ENCODE measurements at regions not wholly inside any gene's neighbourhood (a gene's known extent, or its start where the extent isn't known, plus 50 kb on each side); places are given as distances from the start of the nearest gene placed in this dataset.

GRCh38 chr5:34509392-34509791, 146.7 kb upstream of the RAI14 start:
- TF ChIP-seq CTCF (IDR thresholded peaks at IDR 0.05) = no peak
- Histone ChIP-seq H3K27me3 (no peaks in the 10 kb centered on the region), H3K9me3 (no peaks in the 10 kb centered on the region), H3K4me3 (no peak overlapping the region), H3K27ac (no peak overlapping the region), H3K36me3 (no peaks in the 10 kb centered on the region), H3K4me1 (peaks cover 8 to 26% (median 15%) of the 10 kb centered on the region in 3 donors)
- DNase-seq (no peak), FAIRE-seq (no peak), ATAC-seq (peak in 2 of 4 donors; percentile 30 to 42)
- intact Hi-C loops (cut with DNase I) = no loop called here
- WGBS, 2 donors = 74 to 79% methylated on average over 2 of the region's 2 CpGs

- H3K27ac ChIP-seq = no peak overlapping the region
- no peak for DNase-seq
- no peak for FAIRE-seq
- intact Hi-C loops (cut with DNase I) = loop anchor here in 1 of 3 donors (10.0 kb wide), 1 partner anchor 385 kb away; no protein-coding TSS in a partner anchor
- no peak for TF ChIP-seq CTCF (IDR thresholded peaks at IDR 0.05)
- H3K4me3 ChIP-seq = no peak overlapping the region
- H3K4me1 ChIP-seq = peaks cover 8 to 26% (median 15%) of the 10 kb centered on the region in 3 donors
- H3K9me3 ChIP-seq = no peaks in the 10 kb centered on the region
- H3K36me3 ChIP-seq = no peaks in the 10 kb centered on the region
- peak in 1 of 4 donors; percentile 20 for ATAC-seq
- no peaks in the 10 kb centered on the region for H3K27me3 ChIP-seq
- 74 to 82% methylated on average over 5 of the region's 5 CpGs for WGBS, 2 donors
Measured at GRCh38 chr5:34510002-34510401, 146.1 kb upstream of the RAI14 start.

GRCh38 chr5:34511063-34511462, 145.1 kb upstream of the RAI14 start:
- H3K27ac ChIP-seq = peak overlapping the region in 3 of 4 donors; percentile 1 to 57 (median 10)
- DNase-seq (no peak), ATAC-seq (peak; percentile 17 to 73 (median 53)), FAIRE-seq (no peak)
- WGBS, 2 donors = 4 to 16% methylated on average over 4 of the region's 4 CpGs
- no peaks in the 10 kb centered on the region for H3K27me3 ChIP-seq
- no peak overlapping the region for H3K4me3 ChIP-seq
- H3K4me1 ChIP-seq = peaks cover 8 to 26% (median 15%) of the 10 kb centered on the region in 3 donors
- no peaks in the 10 kb centered on the region for H3K9me3 ChIP-seq
- TF ChIP-seq CTCF (IDR thresholded peaks at IDR 0.05) = no peak
- intact Hi-C loops (cut with DNase I) = loop anchor here in 1 of 3 donors (10.0 kb wide), 1 partner anchor 384 kb away; no protein-coding TSS in a partner anchor
- H3K36me3 ChIP-seq = no peaks in the 10 kb centered on the region

GRCh38 chr5:34511481-34511880, 144.6 kb upstream of the RAI14 start:
- FAIRE-seq = no peak
- Histone ChIP-seq H3K27me3 (no peaks in the 10 kb centered on the region), H3K27ac (peak overlapping the region in 3 of 4 donors; percentile 1 to 57 (median 10)), H3K4me3 (no peak overlapping the region), H3K9me3 (no peaks in the 10 kb centered on the region), H3K4me1 (peaks cover 8 to 26% (median 15%) of the 10 kb centered on the region in 3 donors), H3K36me3 (no peaks in the 10 kb centered on the region)
- no peak for TF ChIP-seq CTCF (IDR thresholded peaks at IDR 0.05)
- ATAC-seq = no peak
- DNase-seq = no peak
- WGBS, 2 donors = 49 to 52% methylated on average over 1 of the region's 1 CpG
- intact Hi-C loops (cut with DNase I) = loop anchor here in 1 of 3 donors (10.0 kb wide), 1 partner anchor 383 kb away; no protein-coding TSS in a partner anchor

GRCh38 chr5:34511915-34512314, 144.2 kb upstream of the RAI14 start:
- FAIRE-seq = no peak
- ATAC-seq = peak in 3 of 4 donors; percentile 26 to 72 (median 53)
- no peak for DNase-seq
- Histone ChIP-seq H3K27me3 (no peaks in the 10 kb centered on the region), H3K27ac (no peak overlapping the region), H3K36me3 (no peaks in the 10 kb centered on the region), H3K9me3 (no peaks in the 10 kb centered on the region), H3K4me1 (peaks cover 8 to 26% (median 15%) of the 10 kb centered on the region in 3 donors), H3K4me3 (no peak overlapping the region)
- TF ChIP-seq CTCF (IDR thresholded peaks at IDR 0.05) = no peak
- intact Hi-C loops (cut with DNase I) = loop anchor here in 1 of 3 donors (10.0 kb wide), 1 partner anchor 383 kb away; no protein-coding TSS in a partner anchor
- WGBS, 2 donors = 90 to 97% methylated on average over 2 of the region's 2 CpGs
